ENCODE measurements at regions not wholly inside any gene's neighbourhood (a gene's known extent, or its start where the extent isn't known, plus 50 kb on each side); places are given as distances from the start of the nearest gene placed in this dataset.

GRCh38 chr9:89939181-89939580 lies 334.4 kb downstream of the GADD45G start:
- H3K4me3 ChIP-seq (ENCODE audit: low read depth in 1 of 2, low read length in 1 of 2) = no peak overlapping the region
- no peaks in the 10 kb centered on the region for H3K36me3 ChIP-seq
- H3K9me3 ChIP-seq = no peaks in the 10 kb centered on the region
- no peaks in the 10 kb centered on the region for H3K4me1 ChIP-seq (ENCODE audit: control insufficient read depth in 1 of 2, insufficient read depth in 1 of 2, low read depth in 1 of 2, low read length in 1 of 2)
- H3K27me3 ChIP-seq = no peaks in the 10 kb centered on the region
- no peak for TF ChIP-seq CTCF (IDR thresholded peaks at IDR 0.05)
- H3K27ac ChIP-seq = no peak overlapping the region

GRCh38 chr9:89939626-89940292 lies 334.9 kb downstream of the GADD45G start:
- Histone ChIP-seq H3K27ac (no peak overlapping the region), H3K4me3 (ENCODE audit: low read depth in 1 of 2, low read length in 1 of 2) (no peak overlapping the region), H3K27me3 (no peaks in the 10 kb centered on the region), H3K9me3 (no peaks in the 10 kb centered on the region), H3K4me1 (ENCODE audit: control insufficient read depth in 1 of 2, insufficient read depth in 1 of 2, low read depth in 1 of 2, low read length in 1 of 2) (no peaks in the 10 kb centered on the region), H3K36me3 (no peaks in the 10 kb centered on the region)
- no peak for TF ChIP-seq CTCF (IDR thresholded peaks at IDR 0.05)

- no peaks in the 10 kb centered on the region for H3K9me3 ChIP-seq
- no peak for TF ChIP-seq CTCF (IDR thresholded peaks at IDR 0.05)
- H3K27ac ChIP-seq = no peak overlapping the region
- H3K36me3 ChIP-seq = no peaks in the 10 kb centered on the region
- H3K4me3 ChIP-seq (ENCODE audit: low read depth in 1 of 2, low read length in 1 of 2) = no peak overlapping the region
- H3K27me3 ChIP-seq = no peaks in the 10 kb centered on the region
- no peaks in the 10 kb centered on the region for H3K4me1 ChIP-seq (ENCODE audit: control insufficient read depth in 1 of 2, insufficient read depth in 1 of 2, low read depth in 1 of 2, low read length in 1 of 2)
These were observed 335.8 kb downstream of the GADD45G start for GRCh38 chr9:89940625-89941024.

- no peak for TF ChIP-seq CTCF (IDR thresholded peaks at IDR 0.05)
- H3K27ac ChIP-seq = no peak overlapping the region
- H3K27me3 ChIP-seq = no peaks in the 10 kb centered on the region
These were observed 337.1 kb downstream of the GADD45G start for GRCh38 chr9:89941875-89942274.

GRCh38 chr9:89942643-89943042 lies 337.8 kb downstream of the GADD45G start:
- no peak overlapping the region for H3K27ac ChIP-seq
- no peaks in the 10 kb centered on the region for H3K27me3 ChIP-seq
- no peak for TF ChIP-seq CTCF (IDR thresholded peaks at IDR 0.05)
- H3K9me3 ChIP-seq = no peaks in the 10 kb centered on the region
- H3K36me3 ChIP-seq = no peaks in the 10 kb centered on the region
- H3K4me3 ChIP-seq (ENCODE audit: low read depth in 1 of 2, low read length in 1 of 2) = no peak overlapping the region
- no peaks in the 10 kb centered on the region for H3K4me1 ChIP-seq (ENCODE audit: control insufficient read depth in 1 of 2, insufficient read depth in 1 of 2, low read depth in 1 of 2, low read length in 1 of 2)

More at GRCh38 chr9:89941875-89942274, 337.1 kb downstream of the GADD45G start:
- H3K4me3 ChIP-seq (ENCODE audit: low read depth in 1 of 2, low read length in 1 of 2) = no peak overlapping the region
- no peaks in the 10 kb centered on the region for H3K36me3 ChIP-seq
- no peaks in the 10 kb centered on the region for H3K4me1 ChIP-seq (ENCODE audit: control insufficient read depth in 1 of 2, insufficient read depth in 1 of 2, low read depth in 1 of 2, low read length in 1 of 2)
- no peaks in the 10 kb centered on the region for H3K9me3 ChIP-seq

Data from neutrophil (primary cell).